Cerebellar nuclear complex (tissue), 1 donor: ENCODE measurements at regions not wholly inside any gene's neighbourhood (a gene's known extent, or its start where the extent isn't known, plus 50 kb on each side); places are given as distances from the start of the nearest gene placed in this dataset.
"Not testable (repeated sequence)": the region's sequence is repeated elsewhere in the genome, so short reads cannot be mapped to it uniquely, and the experiment has no call there.

ENCODE experiments used
- DNase-seq, 2 experiments: peaks; one replicate each; lab custom pipeline; 2025; lab: John Stamatoyannopoulos, UW

DNA sequence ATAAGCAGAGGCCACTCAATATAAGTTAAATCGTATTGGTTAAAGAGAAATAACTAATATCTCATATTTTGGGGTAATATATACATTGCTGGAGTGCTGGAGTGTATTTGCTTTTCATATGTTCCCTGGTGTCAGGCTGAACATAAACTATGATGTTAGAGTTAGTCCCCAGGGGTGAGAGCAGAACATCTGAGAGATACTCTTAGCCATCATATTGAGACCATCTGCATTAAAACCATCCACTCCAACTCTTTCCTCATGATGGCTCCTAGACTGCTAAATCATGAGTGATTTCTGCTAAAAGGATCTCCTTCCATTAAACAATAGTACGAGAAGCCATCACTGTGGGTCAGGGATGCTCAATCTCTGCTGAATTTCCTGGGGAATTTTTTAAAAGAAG lies 436.2 kb downstream of the DTWD2 start:
- DNase-seq = no peak

DNA sequence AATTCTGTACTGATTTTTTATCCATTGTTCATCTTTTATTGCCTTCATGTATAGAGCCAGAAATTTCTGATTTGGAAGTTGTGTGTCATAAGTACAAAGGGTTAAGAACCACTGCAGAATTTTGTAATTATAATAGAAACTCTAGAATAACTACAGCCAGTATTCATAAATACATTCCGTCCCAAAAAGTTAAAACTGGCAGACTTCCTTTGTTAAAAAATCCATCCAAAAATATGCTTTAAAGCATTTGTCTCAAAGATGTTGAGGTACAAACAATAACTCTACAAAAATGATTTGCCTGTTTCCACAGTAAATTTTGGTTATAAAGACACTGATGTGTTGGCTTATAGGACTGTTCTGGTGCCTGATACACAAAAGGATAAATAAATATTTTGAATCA lies 436.6 kb downstream of the DTWD2 start:
- no peak for DNase-seq

GRCh38 chr5:118551031-118551430 lies 437.3 kb downstream of the DTWD2 start:
- no peak for DNase-seq

- no peak for DNase-seq
Observed at GRCh38 chr5:118548761-118549720, 439.3 kb downstream of the DTWD2 start.

DNA sequence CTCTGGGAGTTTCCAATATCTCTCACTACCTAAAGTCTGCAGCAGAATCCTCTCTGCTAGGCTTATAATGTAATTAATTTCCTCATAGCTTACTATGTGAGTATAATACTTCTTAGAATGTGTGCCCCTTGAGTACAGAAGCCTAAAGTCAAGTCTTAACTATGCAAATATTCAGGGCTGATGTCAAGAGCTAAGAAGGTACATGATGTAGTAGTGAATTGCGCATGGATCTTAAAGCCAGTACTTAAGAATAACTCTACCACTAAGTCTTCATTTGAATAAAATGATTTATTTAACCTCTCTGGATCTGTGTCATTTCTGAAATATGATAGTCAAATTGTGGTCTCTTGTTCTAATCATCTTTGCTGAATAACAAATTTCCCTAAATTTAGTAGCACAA lies 442.9 kb downstream of the DTWD2 start:
- DNase-seq = no peak

- no peak for DNase-seq
Observed at GRCh38 chr5:118544887-118545449, 443.4 kb downstream of the DTWD2 start.

DNA sequence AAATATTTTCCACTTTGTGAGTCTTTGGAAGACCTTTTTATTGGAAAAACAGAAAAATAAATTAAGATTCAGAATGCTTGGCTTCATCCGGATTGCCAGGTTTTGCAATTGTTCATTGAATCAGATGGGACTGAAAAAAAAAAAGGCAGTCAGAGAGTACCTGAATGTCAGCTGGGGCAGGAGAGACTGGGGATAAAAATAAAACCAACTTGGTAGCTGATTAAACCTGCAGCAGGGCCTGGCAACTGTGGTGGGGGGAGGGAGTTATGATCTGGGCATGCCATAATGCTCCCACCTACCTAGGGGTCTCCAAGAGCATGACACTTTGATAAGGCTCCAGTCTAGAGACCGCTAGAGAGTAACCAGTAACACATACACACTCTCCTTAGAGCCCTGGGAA lies 454.4 kb downstream of the DTWD2 start:
- DNase-seq = no peak

GRCh38 chr5:118533156-118533555 lies 455.2 kb downstream of the DTWD2 start:
- no peak for DNase-seq

DNA sequence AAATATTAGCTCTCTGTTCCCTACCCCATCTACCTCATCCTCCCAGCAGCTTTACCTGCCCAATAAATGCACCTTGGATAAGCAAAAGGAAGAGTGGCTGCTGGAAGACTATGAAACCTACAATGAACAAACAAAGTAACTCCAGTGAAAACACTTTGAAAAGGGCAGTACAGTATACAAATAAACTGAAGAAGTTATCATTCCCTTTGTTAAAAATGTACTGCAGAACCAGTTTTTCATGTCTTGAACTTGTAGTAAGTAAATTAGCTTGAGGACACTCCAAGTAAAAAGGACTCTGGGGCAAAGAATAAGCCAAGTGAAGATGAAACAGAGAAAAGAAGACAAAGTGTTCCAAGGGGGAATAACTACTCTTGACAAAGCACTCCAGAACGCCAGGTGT lies 457.1 kb downstream of the DTWD2 start:
- DNase-seq = no peak

- DNase-seq = no peak
Observed at GRCh38 chr5:118529361-118530144, 458.8 kb downstream of the DTWD2 start.

- DNase-seq = no peak
Observed at GRCh38 chr5:118522626-118523025, 465.7 kb downstream of the DTWD2 start.

DNA sequence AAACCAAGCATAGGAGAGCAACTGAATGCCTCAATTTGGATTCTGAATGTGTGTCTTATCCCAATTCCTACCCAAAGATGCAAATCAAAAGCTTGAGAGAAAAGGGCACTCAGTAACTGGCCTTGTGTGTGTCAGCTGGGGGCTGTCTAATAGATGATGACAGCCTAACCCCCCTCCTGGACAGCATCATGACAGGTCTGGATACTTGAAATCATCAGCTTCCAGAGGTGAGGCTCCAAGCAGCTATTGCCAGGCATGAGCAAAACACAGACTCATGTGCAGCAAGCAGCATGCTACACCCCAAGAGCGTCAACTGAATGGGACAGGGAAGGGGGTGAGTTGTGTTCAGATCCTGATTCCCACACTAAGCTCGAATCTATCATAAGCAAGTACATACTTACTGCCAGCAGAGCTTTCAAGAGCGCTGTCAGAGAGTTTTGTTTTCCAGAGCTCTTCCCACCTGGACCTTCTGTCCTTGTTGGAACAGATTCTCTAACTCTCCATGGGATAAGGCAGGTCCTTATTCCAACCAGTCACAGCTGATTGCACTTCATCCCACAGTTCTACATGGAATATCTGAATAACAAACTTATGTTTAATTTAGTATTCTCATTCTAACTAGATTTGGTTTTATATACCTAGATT lies 467.5 kb downstream of the DTWD2 start:
- no peak for DNase-seq

- DNase-seq = no peak
Observed at GRCh38 chr5:118519466-118519865, 468.9 kb downstream of the DTWD2 start.

DNA sequence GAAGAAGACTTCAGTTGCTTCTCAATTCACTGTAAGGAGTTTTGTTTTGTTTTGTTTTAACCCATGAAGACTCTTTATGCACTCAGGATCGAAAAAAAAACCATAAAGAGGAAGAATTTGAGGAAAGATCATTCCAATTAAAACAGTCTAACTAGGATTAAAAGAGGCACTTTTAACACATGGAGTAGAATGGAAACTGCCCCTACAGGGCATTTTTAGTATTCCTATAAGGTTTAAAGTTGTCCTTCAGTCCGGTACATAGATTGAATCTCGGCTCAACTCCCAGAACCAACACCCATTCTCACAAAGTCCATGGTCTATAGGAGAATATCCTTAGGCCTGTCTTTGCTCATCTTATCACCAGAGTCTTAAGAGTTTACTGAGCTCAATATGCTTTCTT lies 469.6 kb downstream of the DTWD2 start:
- DNase-seq = no peak

DNA sequence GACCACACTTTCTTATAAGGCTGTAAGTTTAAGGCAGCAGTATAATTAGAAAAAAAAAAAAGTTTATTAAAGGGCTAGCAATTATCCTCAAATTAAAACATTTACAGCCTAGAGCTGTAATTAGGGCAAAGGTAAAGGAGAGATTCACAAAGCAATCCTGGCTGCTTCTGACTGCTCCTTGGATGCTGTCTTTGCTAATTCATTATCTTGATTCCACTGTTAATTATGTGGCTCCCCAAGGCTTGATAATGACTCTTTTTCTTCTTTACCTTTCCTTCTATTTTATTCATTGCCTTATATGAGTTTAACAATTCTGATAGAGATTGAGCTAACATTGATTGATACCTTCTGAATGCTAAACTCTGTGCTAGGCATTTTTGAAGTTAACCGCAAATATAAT lies 476.5 kb downstream of the DTWD2 start:
- DNase-seq = no peak

DNA sequence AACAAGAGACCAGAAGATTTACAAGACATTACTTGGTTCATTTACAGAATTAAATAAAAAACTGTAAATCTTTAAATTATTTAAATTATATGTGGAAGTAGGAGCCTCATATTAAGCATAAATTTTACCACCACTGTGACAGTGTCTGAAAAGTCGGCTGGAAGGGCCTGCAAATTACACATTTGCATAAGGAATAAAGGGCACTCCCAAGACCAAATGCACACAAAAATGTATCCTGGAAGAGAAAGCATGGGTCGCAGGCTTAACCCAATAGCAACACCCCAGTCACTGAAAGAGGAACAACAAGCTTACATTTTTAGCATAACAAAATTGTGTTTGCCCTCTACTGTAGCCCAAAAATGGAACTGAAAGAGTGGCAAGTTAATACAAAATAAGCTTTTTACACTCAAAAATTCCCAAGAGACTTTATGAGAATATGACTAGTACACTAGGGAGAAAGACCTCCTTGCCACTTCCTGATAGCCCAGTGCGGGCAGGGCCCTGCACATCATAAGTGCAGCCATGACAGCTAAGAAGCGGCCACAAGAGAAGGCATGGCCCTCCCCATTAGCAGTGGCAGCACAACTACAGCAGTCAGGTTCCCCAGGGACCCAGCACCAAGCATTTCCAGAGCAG lies 482.0 kb downstream of the DTWD2 start:
- DNase-seq = no peak

DNA sequence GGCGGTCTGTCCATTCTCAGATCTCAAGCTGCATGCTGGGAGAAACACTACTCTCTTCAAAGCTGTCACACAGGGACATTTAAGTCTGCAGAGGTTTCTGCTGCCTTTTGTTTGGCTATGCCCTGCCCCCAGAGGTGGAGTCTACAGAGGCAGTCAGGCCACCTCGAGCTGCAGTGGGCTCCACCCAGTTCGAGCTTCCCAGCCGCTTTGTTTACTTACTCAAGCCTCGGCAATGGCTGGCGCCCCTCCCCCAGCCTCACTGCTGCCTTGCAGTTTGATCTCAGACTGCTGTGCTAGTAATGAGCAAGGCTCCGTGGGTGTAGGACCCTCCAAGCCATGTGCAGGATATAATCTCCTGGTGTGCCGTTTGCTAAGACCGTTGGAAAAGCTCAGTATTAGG lies 486.1 kb downstream of the DTWD2 start:
- not testable (repeated sequence) for DNase-seq

DNA sequence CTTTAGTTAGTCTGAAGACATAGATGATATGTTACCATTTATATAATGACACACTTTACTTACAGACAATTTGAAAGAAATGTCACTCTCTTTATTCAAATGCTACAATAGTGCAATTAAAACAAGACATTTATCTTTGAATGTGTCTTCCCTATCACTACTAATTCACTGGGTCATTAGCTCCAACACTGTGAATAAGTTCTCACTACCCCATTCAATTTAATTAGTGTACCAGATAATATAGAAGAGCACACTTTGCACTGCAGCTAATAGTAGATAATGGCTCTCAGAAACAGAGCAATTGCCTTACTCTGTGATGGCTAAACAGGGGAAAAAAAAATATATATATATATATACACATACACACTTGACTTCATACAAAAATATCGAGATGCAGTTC lies 497.0 kb downstream of the DTWD2 start:
- no peak for DNase-seq

DNA sequence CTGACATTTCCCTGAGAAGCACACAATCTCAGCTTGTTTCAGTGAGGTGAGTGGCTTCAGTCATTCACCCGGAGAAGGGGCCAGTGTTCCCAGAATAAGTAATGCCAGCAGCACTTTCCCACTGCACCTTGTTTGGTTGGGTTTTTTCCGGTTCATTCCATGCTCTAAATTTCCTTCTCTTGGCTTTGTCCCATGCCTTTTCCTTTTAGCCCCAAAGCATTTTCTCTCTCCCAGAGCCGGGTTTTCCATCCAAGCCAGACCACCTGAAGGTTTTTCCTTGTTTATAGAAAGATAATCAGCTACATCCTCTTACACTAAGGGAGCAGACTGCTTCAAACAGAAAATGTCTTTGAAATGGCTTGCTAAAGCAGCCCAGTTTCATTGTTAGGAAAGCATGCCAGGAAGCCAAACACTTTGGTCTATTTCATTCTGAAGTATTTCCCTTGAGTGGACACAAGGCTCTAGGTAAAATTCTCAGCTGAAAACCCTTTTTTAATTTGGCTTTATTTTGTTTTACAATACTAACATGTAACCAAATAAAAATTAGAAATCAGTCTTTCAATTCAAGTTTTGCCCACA lies 501.6 kb downstream of the DTWD2 start:
- DNase-seq = no peak

DNA sequence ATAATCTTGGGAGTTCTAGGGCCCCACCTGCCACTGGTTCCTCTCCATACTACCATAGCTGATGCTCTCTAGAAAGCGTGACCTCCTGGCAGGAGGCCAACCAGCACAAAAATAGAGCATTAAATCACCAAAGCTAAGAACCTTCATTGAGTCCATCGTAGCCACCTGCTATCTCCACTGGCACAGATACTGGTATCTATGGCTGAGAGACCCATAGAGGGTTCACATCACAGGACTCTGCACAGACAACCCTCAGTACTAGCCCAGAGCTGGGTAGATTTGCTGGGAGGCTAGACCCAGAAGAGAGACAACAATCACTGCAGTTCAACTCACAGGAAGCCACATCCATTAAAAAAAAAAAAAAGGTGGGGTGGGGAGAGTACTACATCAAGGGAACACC lies 509.1 kb downstream of the DTWD2 start:
- DNase-seq = no peak

DNA sequence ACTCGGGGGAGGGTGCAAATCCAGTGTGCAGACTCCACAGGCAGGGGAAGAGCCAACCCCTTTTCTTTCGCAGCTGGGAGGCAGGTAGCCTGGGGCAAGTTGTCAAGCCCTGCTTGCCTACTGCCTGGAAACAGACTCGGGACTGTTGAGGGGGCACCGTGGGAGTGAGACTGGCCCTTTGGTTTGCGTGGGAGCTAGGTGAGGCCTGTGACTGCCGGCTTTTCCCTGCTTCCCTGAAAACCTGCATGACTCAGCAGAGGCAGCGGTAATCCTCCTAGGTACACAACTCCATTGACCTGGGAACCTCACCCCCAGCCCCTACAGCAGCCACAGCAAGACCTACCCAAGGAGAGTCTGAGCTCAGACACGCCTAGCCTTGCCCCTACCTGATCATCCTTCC lies 509.5 kb downstream of the DTWD2 start:
- no peak for DNase-seq
